ENCODE measurements at regions not wholly inside any gene's neighbourhood (a gene's known extent, or its start where the extent isn't known, plus 50 kb on each side); places are given as distances from the start of the nearest gene placed in this dataset.

DNA sequence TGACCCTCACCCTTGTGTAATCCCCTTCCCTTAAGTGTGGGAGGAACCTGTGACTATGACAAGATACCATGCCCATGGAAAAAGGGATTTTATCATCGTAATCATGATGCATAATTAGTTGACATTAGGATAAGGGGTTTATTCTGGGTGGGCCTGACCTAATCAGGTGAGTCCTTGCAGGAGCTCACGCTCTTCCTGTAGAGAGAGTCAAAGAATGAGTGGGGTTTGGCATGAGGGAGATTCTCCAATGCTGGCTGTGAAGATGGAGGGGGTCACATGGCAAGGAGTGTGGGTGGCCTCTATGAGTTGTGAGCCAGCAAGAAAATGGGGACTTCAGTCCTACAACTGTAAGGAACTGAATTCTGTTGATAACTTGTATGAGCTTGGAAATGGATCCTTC is 342.0 kb upstream of the TSHZ2 start:
- no peak overlapping the region for H3K4me3 ChIP-seq (replicated peaks; ENCODE audit: low read depth, low read length)
- no peak for TF ChIP-seq CTCF (IDR thresholded peaks at IDR 0.05; ENCODE audit: low read length, missing control alignments)
- DNase-seq (ENCODE audit: low read depth), result no peak

DNA sequence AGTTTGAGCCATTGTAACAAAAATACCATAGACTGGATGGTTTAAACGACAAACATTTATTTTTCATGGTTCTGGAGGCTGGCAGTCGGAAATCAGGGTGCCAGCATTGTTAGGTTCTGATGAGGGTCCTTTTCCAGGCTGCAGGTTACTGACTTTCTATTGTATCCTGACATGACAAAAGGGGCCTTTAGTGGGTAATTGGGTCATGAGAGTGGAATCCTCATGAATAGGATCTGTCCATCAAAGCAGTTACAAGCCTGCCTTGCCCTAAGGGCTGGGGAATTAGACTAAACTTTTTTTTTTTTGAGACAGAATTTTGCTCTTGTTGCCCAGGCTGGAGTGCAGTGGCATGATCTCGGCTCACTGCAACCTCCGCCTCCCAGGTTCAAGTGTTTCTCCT is 347.9 kb upstream of the TSHZ2 start:
- no peak for TF ChIP-seq CTCF (IDR thresholded peaks at IDR 0.05; ENCODE audit: low read length, missing control alignments)
- no peak for DNase-seq (ENCODE audit: low read depth)
- H3K4me3 ChIP-seq (replicated peaks; ENCODE audit: low read depth, low read length), result no peak overlapping the region

GRCh38 chr20:52622081-52622480 is 350.1 kb upstream of the TSHZ2 start:
- TF ChIP-seq CTCF (IDR thresholded peaks at IDR 0.05; ENCODE audit: low read length, missing control alignments), result no peak
- no peak overlapping the region for H3K4me3 ChIP-seq (replicated peaks; ENCODE audit: low read depth, low read length)
- DNase-seq (ENCODE audit: low read depth), result peak; percentile 1

DNA sequence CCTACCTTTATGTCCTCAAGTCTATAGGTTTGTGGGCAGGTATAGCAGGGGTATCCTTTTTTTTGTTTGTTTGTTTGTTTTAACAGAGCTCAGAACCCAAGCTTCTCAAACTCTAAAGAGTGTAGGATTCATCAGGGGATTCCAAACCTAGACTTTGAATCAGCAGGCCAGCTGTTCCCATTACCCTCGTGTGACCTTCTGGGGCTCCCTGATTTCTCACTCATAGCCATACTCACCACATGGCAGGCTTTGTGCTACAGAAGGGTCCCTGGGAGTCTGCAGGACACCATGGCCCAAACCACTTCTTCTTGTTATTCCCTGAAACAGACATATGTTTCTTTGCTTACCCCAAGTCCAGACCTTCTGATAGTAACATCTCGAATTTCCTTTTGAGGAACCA is 350.8 kb upstream of the TSHZ2 start:
- H3K4me3 ChIP-seq (replicated peaks; ENCODE audit: low read depth, low read length), result no peak overlapping the region
- DNase-seq (ENCODE audit: low read depth), result no peak
- TF ChIP-seq CTCF (IDR thresholded peaks at IDR 0.05; ENCODE audit: low read length, missing control alignments), result no peak

- TF ChIP-seq CTCF (IDR thresholded peaks at IDR 0.05; ENCODE audit: low read length, missing control alignments), result no peak
- DNase-seq (ENCODE audit: low read depth), result no peak
- no peak overlapping the region for H3K4me3 ChIP-seq (replicated peaks; ENCODE audit: low read depth, low read length)
These were observed 352.5 kb upstream of the TSHZ2 start for GRCh38 chr20:52619671-52620070.

DNA sequence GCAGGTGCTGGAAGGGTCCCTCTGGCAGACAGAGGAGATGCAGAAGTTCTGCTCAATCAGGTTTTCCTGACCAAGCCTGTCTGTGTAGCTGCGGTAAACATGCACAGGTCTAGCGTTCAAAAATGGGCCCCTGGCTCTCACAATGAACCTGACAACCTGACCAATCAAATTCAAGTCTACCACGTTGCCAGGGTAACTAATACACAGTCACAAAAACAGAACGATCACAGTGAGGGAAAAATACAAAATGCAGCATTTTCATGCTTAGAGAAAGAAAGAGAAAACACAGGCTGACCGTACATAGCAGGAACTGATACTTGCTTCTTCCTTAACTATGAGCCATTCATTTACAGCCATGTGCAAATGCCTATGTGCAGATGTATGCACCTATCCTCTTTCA is 353.1 kb upstream of the TSHZ2 start:
- H3K4me3 ChIP-seq (replicated peaks; ENCODE audit: low read depth, low read length), result no peak overlapping the region
- TF ChIP-seq CTCF (IDR thresholded peaks at IDR 0.05; ENCODE audit: low read length, missing control alignments), result no peak
- no peak for DNase-seq (ENCODE audit: low read depth)

DNA sequence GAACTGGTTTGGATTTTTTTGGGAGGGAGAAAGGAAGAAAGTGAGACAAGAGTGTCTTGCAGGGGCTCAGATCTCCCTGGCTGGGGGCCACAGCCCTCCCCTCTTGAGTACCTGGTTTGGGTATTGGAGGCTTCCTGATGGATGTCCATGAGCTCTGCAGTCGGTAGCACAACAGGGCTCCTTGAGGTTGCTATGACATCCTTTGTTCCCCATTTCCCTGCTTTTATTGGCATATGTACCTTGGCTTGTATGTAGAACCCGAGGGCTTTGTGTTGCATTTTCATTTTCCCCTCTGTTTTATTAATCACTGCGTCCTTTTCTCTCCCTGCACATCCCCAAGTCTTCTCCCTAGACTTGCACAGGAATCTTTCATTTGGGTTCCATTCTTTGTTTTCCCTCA is 355.5 kb upstream of the TSHZ2 start:
- no peak for DNase-seq (ENCODE audit: low read depth)
- no peak for TF ChIP-seq CTCF (IDR thresholded peaks at IDR 0.05; ENCODE audit: low read length, missing control alignments)
- no peak overlapping the region for H3K4me3 ChIP-seq (replicated peaks; ENCODE audit: low read depth, low read length)
